Stimulated activated CD8-positive, alpha-beta memory T cell treated with anti-CD3 and anti-CD28 coated beads, Interleukin-12 subunit alpha, Interleukin-12 subunit beta, amount 100 ng/mL, for 24 hours (primary cell): ENCODE measurements at regions not wholly inside any gene's neighbourhood (a gene's known extent, or its start where the extent isn't known, plus 50 kb on each side); places are given as distances from the start of the nearest gene placed in this dataset.
"Not testable (repeated sequence)": the region's sequence is repeated elsewhere in the genome, so short reads cannot be mapped to it uniquely, and the experiment has no call there.

Experiments used
- DNase-seq: peaks from one replicate; pipeline ENCODE4 v3.0.0-alpha.2; 2020; ENCODE audit errors: extremely low read depth

- DNase-seq = no peak
These were observed 233.3 kb upstream of the SLCO3A1 start for GRCh38 chr15:91620229-91620628.

GRCh38 chr15:91622235-91622634, 231.3 kb upstream of the SLCO3A1 start:
- DNase-seq = no peak

GRCh38 chr15:91622711-91623342, 230.7 kb upstream of the SLCO3A1 start:
- no peak for DNase-seq

- no peak for DNase-seq
These were observed 229.0 kb upstream of the SLCO3A1 start for GRCh38 chr15:91624353-91624968.

- DNase-seq = no peak
These were observed 228.0 kb upstream of the SLCO3A1 start for GRCh38 chr15:91625506-91625905.

- DNase-seq = no peak
These were observed 225.8 kb upstream of the SLCO3A1 start for GRCh38 chr15:91627473-91628278.

GRCh38 chr15:91630090-91630489, 223.4 kb upstream of the SLCO3A1 start:
- DNase-seq = no peak

GRCh38 chr15:91632176-91632575, 221.3 kb upstream of the SLCO3A1 start:
- no peak for DNase-seq

GRCh38 chr15:91632981-91633380, 220.5 kb upstream of the SLCO3A1 start:
- DNase-seq = no peak

GRCh38 chr15:91634179-91634578, 219.3 kb upstream of the SLCO3A1 start:
- DNase-seq = no peak

GRCh38 chr15:91635080-91635479, 218.4 kb upstream of the SLCO3A1 start:
- DNase-seq = no peak

- no peak for DNase-seq
These were observed 217.9 kb upstream of the SLCO3A1 start for GRCh38 chr15:91635641-91636040.

- no peak for DNase-seq
These were observed 204.5 kb upstream of the SLCO3A1 start for GRCh38 chr15:91649016-91649415.

- DNase-seq = no peak
These were observed 203.6 kb upstream of the SLCO3A1 start for GRCh38 chr15:91649831-91650321.

- no peak for DNase-seq
These were observed 202.3 kb upstream of the SLCO3A1 start for GRCh38 chr15:91651251-91651650.

GRCh38 chr15:91652610-91653207, 200.8 kb upstream of the SLCO3A1 start:
- DNase-seq = no peak

- not testable (repeated sequence) for DNase-seq
These were observed 197.8 kb upstream of the SLCO3A1 start for GRCh38 chr15:91655563-91656290.

- DNase-seq = no peak
These were observed 193.3 kb upstream of the SLCO3A1 start for GRCh38 chr15:91660174-91660649.

GRCh38 chr15:91664224-91664836, 189.2 kb upstream of the SLCO3A1 start:
- DNase-seq = no peak

GRCh38 chr15:91665212-91665611, 188.3 kb upstream of the SLCO3A1 start:
- DNase-seq = no peak

GRCh38 chr15:91668370-91668769, 185.1 kb upstream of the SLCO3A1 start:
- no peak for DNase-seq
